ENCODE measurements at regions not wholly inside any gene's neighbourhood (a gene's known extent, or its start where the extent isn't known, plus 50 kb on each side); places are given as distances from the start of the nearest gene placed in this dataset.

GRCh38 chr2:238688193-238689153 is 159.4 kb upstream of the TWIST2 start:
- no peak for DNase-seq (ENCODE audit: low read depth)

GRCh38 chr2:238689331-238689730 is 158.6 kb upstream of the TWIST2 start:
- no peak for DNase-seq (ENCODE audit: low read depth)

GRCh38 chr2:238689871-238690389 is 158.0 kb upstream of the TWIST2 start:
- no peak for DNase-seq (ENCODE audit: low read depth)

- DNase-seq (ENCODE audit: low read depth) = no peak
Measured at GRCh38 chr2:238690511-238690910, 157.4 kb upstream of the TWIST2 start.

GRCh38 chr2:238691596-238692491 is 156.0 kb upstream of the TWIST2 start:
- no peak for DNase-seq (ENCODE audit: low read depth)

GRCh38 chr2:238692562-238692961 is 155.3 kb upstream of the TWIST2 start:
- DNase-seq (ENCODE audit: low read depth) = no peak

- DNase-seq (ENCODE audit: low read depth) = no peak
Measured at GRCh38 chr2:238693337-238694093, 154.4 kb upstream of the TWIST2 start.

GRCh38 chr2:238694136-238694755 is 153.6 kb upstream of the TWIST2 start:
- DNase-seq (ENCODE audit: low read depth) = no peak

- DNase-seq (ENCODE audit: low read depth) = no peak
Measured at GRCh38 chr2:238694922-238695321, 153.0 kb upstream of the TWIST2 start.

- no peak for DNase-seq (ENCODE audit: low read depth)
Measured at GRCh38 chr2:238695538-238695937, 152.3 kb upstream of the TWIST2 start.

- DNase-seq (ENCODE audit: low read depth) = no peak
Measured at GRCh38 chr2:238696331-238696730, 151.6 kb upstream of the TWIST2 start.

GRCh38 chr2:238696786-238697185 is 151.1 kb upstream of the TWIST2 start:
- DNase-seq (ENCODE audit: low read depth) = no peak

- no peak for DNase-seq (ENCODE audit: low read depth)
Measured at GRCh38 chr2:238697193-238698071, 150.5 kb upstream of the TWIST2 start.

- DNase-seq (ENCODE audit: low read depth) = no peak
Measured at GRCh38 chr2:238698072-238698352, 149.9 kb upstream of the TWIST2 start.

- no peak for DNase-seq (ENCODE audit: low read depth)
Measured at GRCh38 chr2:238698451-238699306, 149.2 kb upstream of the TWIST2 start.

GRCh38 chr2:238699307-238700116 is 148.4 kb upstream of the TWIST2 start:
- no peak for DNase-seq (ENCODE audit: low read depth)

GRCh38 chr2:238700117-238700457 is 147.8 kb upstream of the TWIST2 start:
- DNase-seq (ENCODE audit: low read depth) = peak; percentile 33

GRCh38 chr2:238700506-238701340 is 147.2 kb upstream of the TWIST2 start:
- no peak for DNase-seq (ENCODE audit: low read depth)
